ENCODE measurements at regions not wholly inside any gene's neighbourhood (a gene's known extent, or its start where the extent isn't known, plus 50 kb on each side); places are given as distances from the start of the nearest gene placed in this dataset.

- H3K4me2 ChIP-seq (ENCODE audit: low read depth, low read length), result no peak overlapping the region
- no peaks in the 10 kb centered on the region for H3K9me3 ChIP-seq (ENCODE audit: control insufficient read depth, insufficient read depth, low read length)
- no TSS peak for BruUV-seq (replicated peaks)
- H3K23ac ChIP-seq (ENCODE audit: low read depth, low read length), result no peak overlapping the region
- no peak overlapping the region for H3K18ac ChIP-seq (ENCODE audit: low read depth, low read length)
- H3K4ac ChIP-seq (ENCODE audit: low read depth, low read length), result no peak overlapping the region
- no peak overlapping the region for H2BK120ac ChIP-seq (ENCODE audit: low read depth, low read length)
- in situ Hi-C loops (cut with MboI; ENCODE audit: low sequenced_read_pairs) (no loop called here), intact Hi-C loops (cut with micrococcal nuclease) (no loop called here), dilution Hi-C loops (cut with HindIII; ENCODE audit: low sequenced_read_pairs, unreplicated experiment) (no loop called here)
- TF ChIP-seq MAZ (IDR thresholded peaks at IDR 0.05; ENCODE audit: borderline replicate concordance, low read depth, low read length) (no peak), RAD21 (IDR thresholded peaks at IDR 0.05; ENCODE audit: low read length) (no peak), RFX5 (IDR thresholded peaks at IDR 0.05; ENCODE audit: low read depth, low read length) (no peak)
- WGBS, 2 experiments (ENCODE audit: extremely low coverage in 2 of 2, insufficient read length in 1 of 2), result 100% methylated on average over 1 of the region's 3 CpGs; no CpG with 5 or more reads in 1 of the 2 experiments
- no peaks in the 10 kb centered on the region for H3K79me1 ChIP-seq (ENCODE audit: low read depth in 1 of 2, low read length in 2 of 2)
- H4K5ac ChIP-seq (ENCODE audit: low read depth, low read length), result no peak overlapping the region
- no peaks in the 10 kb centered on the region for H3K4me1 ChIP-seq (ENCODE audit: control insufficient read depth, insufficient read depth, low read length)
- H4K8ac ChIP-seq (ENCODE audit: low read depth in 2 of 2, low read length in 2 of 2), result no peak overlapping the region
- H2BK15ac ChIP-seq (ENCODE audit: low read depth, low read length), result no peak overlapping the region
- no peak overlapping the region for H3K14ac ChIP-seq (replicated peaks; ENCODE audit: low read depth, low read length)
- no peak overlapping the region for H3K9ac ChIP-seq (ENCODE audit: low read depth, low read length)
- H2AK9ac ChIP-seq (replicated peaks; ENCODE audit: low read depth, low read length, poor library complexity), result no peak overlapping the region
- H2AK5ac ChIP-seq (ENCODE audit: low read depth, low read length), result no peak overlapping the region
- H3K56ac ChIP-seq (ENCODE audit: extremely low read depth, insufficient read depth, low read length), result no peak overlapping the region
- CTCF ChIA-PET, result no interaction called here
- H2AFZ ChIP-seq (replicated peaks; ENCODE audit: low read length, poor library complexity), result no peak overlapping the region
- H4K91ac ChIP-seq (ENCODE audit: insufficient read depth, low read depth, low read length), result no peak overlapping the region
- no peaks in the 10 kb centered on the region for H3K36me3 ChIP-seq (ENCODE audit: control insufficient read depth, insufficient read depth, low read length)
- ATAC-seq (ENCODE audit: low read depth), result no peak
- no peak overlapping the region for H3K4me3 ChIP-seq (ENCODE audit: insufficient read depth, low read depth, low read length)
- peaks cover 2% of the 10 kb centered on the region; the same call in 1 of the 2 replicates for H3K27me3 ChIP-seq (ENCODE audit: control insufficient read depth, insufficient read depth, low read length)
- H3K27ac ChIP-seq (ENCODE audit: insufficient read depth, low read length), result no peak overlapping the region
- no peak for DNase-seq
- H3K9me1 ChIP-seq (ENCODE audit: insufficient read depth, low read length), result no peaks in the 10 kb centered on the region
- H2BK5ac ChIP-seq (ENCODE audit: low read depth, low read length, poor library complexity, severe bottlenecking), result no peak overlapping the region
- H2BK20ac ChIP-seq (ENCODE audit: low read depth, low read length), result no peak overlapping the region
- POLR2A ChIA-PET (ENCODE audit: unreplicated experiment), result no interaction called here
- H4K20me1 ChIP-seq (ENCODE audit: insufficient read depth, low read length), result no peaks in the 10 kb centered on the region
Measured at GRCh38 chr10:62996925-62997324, 136.2 kb upstream of the NRBF2 start.

All from IMR-90 (cell line).